Adrenal gland (tissue), 5 donors: ENCODE measurements at regions not wholly inside any gene's neighbourhood (a gene's known extent, or its start where the extent isn't known, plus 50 kb on each side); places are given as distances from the start of the nearest gene placed in this dataset.

Experiments used
- CTCF ChIP-seq, 6 experiments: fragments of 450-650 bp in 4 of 6; fragments of 200-600 bp in 2 of 6; sonication (generic) in 1 of 6; IDR thresholded peaks; 1 replicate in 5 of 6; 2 replicates in 1 of 6; pipeline versions ENCODE4 v1.5.1 to v1.8.0; 2016 to 2021; ENCODE audit warnings: antibody characterized with exemption in 6 of 6, mild to moderate bottlenecking in 2 of 6, moderate library complexity in 1 of 6
- POLR2A ChIP-seq, 2 donors: fragments of 450-650 bp; IDR thresholded peaks; one replicate each; pipeline ENCODE4 v1.6.1; 2017; ENCODE audit warnings: antibody characterized with exemption in 2 of 2, mild to moderate bottlenecking in 2 of 2, moderate library complexity in 1 of 2
- donor health status: DM: no; HTN: no; CAD: no.

GRCh38 chr17:63082952-63083351 is 116.9 kb downstream of the TANC2 start:
- TF ChIP-seq POLR2A (IDR thresholded peaks at IDR 0.05) (no peak), CTCF (IDR thresholded peaks at IDR 0.05) (no peak)
